HG02610 (cell line): ENCODE measurements at regions not wholly inside any gene's neighbourhood (a gene's known extent, or its start where the extent isn't known, plus 50 kb on each side); places are given as distances from the start of the nearest gene placed in this dataset.
"Not testable (repeated sequence)": the region's sequence is repeated elsewhere in the genome, so short reads cannot be mapped to it uniquely, and the experiment has no call there.

Source experiments
- ATAC-seq: cut with Tn5 transposase; IDR thresholded peaks from one replicate; pipeline ENCODE4 v1.9.1; 2021; ENCODE audit warnings: mild to moderate bottlenecking, moderate library complexity; ENCODE audit not compliant: unreplicated experiment

- no peak for ATAC-seq
These were observed 80.7 kb downstream of the TFAP2B start for GRCh38 chr6:50899306-50899870.

- ATAC-seq: no peak
These were observed 83.6 kb downstream of the TFAP2B start for GRCh38 chr6:50902260-50902659.

GRCh38 chr6:50905297-50905696 is 86.6 kb downstream of the TFAP2B start:
- no peak for ATAC-seq

- ATAC-seq: no peak
These were observed 88.9 kb downstream of the TFAP2B start for GRCh38 chr6:50907565-50907964.

GRCh38 chr6:50913105-50913770 is 94.6 kb downstream of the TFAP2B start:
- no peak for ATAC-seq

GRCh38 chr6:50921378-50921777 is 102.7 kb downstream of the TFAP2B start:
- not testable (repeated sequence) for ATAC-seq

- ATAC-seq: no peak
These were observed 103.3 kb downstream of the TFAP2B start for GRCh38 chr6:50921968-50922367.

- no peak for ATAC-seq
These were observed 104.2 kb downstream of the TFAP2B start for GRCh38 chr6:50922579-50923525.

GRCh38 chr6:50924758-50925157 is 106.1 kb downstream of the TFAP2B start:
- no peak for ATAC-seq

GRCh38 chr6:50925548-50925947 is 106.9 kb downstream of the TFAP2B start:
- ATAC-seq: no peak

GRCh38 chr6:50925981-50926380 is 107.3 kb downstream of the TFAP2B start:
- no peak for ATAC-seq

- no peak for ATAC-seq
These were observed 109.1 kb downstream of the TFAP2B start for GRCh38 chr6:50927800-50928199.

GRCh38 chr6:50929323-50929722 is 110.7 kb downstream of the TFAP2B start:
- ATAC-seq: no peak

- ATAC-seq: no peak
These were observed 116.8 kb downstream of the TFAP2B start for GRCh38 chr6:50935442-50935841.

- ATAC-seq: no peak
These were observed 117.6 kb downstream of the TFAP2B start for GRCh38 chr6:50936277-50936681.

GRCh38 chr6:50939931-50940330 is 121.3 kb downstream of the TFAP2B start:
- no peak for ATAC-seq

- no peak for ATAC-seq
These were observed 127.1 kb downstream of the TFAP2B start for GRCh38 chr6:50945789-50946188.

- no peak for ATAC-seq
These were observed 133.6 kb downstream of the TFAP2B start for GRCh38 chr6:50952092-50952907.

GRCh38 chr6:50956014-50956413 is 137.3 kb downstream of the TFAP2B start:
- no peak for ATAC-seq

GRCh38 chr6:50958148-50958697 is 139.6 kb downstream of the TFAP2B start:
- no peak for ATAC-seq
